Epithelial cell of prostate (primary cell): ENCODE measurements at regions not wholly inside any gene's neighbourhood (a gene's known extent, or its start where the extent isn't known, plus 50 kb on each side); places are given as distances from the start of the nearest gene placed in this dataset.

ENCODE experiments used
- DNase-seq: peaks from one replicate; pipeline ENCODE4 v3.0.0-alpha.2; 2011; ENCODE audit warnings: low read depth, low spot score
- H3K27ac ChIP-seq: fragments of 450-650 bp; 2 replicates; pipeline ENCODE4 v1.5.1; 2017; ENCODE audit warnings: mild to moderate bottlenecking

DNA sequence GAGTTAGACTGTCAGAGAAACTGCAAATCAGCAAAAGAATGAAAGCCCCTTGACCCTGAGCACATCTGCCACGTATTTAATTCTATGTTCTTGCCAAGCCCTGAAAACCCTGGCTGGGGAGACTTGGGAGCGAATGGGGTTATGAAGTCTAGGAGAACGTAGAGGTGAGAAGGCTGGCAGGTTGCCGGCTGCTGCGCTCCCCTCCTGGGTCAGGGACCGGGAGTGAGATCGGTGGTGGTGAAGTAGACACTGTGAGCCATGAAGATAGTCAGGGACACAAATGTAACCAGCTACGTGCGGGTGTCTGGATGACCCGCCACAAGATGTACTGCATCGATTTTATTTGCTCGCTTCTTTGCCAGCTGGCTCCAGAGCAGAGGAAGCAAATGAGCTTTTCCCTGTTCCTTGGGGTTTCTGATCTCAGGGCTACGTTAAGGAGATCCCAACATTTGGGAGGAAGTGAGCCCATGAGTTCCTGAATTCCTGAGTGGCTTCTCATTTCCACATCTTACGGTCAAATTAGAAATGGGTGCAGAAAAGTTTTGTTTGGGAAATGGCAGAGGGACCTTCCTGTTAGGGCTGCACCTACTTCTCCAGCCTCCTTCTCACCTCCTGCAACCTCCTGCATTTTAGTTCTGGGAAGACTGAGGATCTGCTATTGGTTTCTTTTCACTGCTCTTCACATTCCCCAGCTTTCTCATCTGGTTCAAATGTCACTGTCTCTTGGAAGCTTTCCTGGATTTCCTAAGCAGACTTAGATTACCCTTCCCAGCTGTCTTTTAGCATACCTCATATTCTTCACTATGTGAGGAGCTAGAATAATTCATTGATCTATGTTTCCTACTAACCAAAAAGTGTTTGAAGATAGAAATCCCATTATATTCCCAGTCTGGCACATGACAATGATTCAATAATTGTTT is 360.6 kb downstream of the ZNF521 start:
- H3K27ac ChIP-seq: no peak overlapping the region
- no peak for DNase-seq

DNA sequence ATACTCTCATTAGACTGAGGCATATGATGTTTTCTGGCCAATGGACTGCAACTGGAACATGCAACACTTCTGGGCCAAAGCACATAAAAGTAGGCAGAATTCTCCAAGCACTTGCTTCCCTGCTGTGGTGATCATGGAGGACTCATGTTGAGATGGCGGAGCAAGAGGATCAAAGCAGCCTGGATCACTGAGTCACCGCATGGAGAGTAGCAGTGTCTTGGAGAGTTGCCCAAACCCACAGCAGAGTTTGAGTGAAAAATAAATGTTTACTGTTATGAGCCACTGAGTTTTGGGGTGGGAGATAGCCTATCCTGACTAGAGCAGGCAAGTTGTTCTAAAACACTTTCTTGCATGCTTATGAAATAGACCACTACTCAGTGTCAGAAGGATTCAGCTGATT is 359.5 kb downstream of the ZNF521 start:
- no peak overlapping the region for H3K27ac ChIP-seq
- DNase-seq: no peak

DNA sequence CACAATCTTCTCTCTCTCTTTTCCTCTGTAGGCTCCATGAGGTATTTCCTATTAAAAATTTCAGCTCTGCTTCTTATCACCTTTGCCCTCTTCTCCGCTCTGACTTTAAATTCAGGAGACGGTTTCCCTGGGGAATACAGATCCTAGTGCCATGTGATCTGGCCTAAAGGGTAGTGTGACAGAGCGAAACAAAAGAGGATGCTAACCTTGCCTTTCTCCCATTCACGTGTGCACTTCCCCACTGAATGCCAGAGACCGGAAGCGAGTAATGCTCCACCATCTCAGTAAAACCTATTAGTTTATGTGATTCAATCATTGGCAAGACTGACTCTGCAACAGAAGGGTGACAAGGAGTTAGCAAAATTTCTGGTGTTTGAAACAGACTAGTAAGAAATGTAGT is 358.3 kb downstream of the ZNF521 start:
- DNase-seq: no peak
- no peak overlapping the region for H3K27ac ChIP-seq

DNA sequence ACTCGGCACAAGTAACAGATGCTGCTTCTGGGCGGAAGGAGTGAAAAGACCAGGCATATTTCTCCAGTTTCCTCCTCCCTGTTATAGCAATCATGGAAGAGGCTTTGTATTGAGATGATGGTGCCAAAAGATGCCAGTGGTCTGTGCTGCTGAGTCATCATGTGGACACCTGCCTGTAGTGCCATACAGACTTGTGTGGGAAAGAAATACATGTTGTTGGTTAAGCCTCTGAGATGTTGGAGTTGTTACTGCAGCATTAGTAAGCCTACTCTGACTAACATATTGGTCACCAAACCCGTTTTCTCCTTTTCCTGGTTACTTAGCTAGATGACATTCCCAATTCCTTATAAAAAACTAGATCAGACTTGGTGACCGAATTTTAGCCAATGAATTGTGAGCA is 356.9 kb downstream of the ZNF521 start:
- H3K27ac ChIP-seq: peak overlapping the region; percentile 36
- peak; percentile 88 for DNase-seq

DNA sequence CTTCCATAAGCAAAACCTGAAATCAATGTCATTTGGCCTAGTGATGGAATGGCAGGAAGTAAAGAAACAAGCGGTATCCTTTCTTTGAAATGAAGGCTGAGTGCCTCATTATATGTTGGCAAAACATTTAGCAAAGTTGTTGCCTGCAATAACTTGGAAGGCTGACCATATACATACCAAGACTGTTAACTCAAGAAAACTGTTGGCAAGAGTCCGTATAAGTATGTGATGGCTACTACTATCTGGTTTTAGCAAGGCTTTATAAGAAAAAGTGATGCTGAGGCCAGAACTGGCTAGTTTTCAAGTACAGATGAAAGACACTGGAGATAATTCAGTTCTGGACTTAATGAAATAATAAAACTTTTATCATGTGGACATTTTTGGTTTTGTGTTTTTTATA is 356.2 kb downstream of the ZNF521 start:
- peak overlapping the region; percentile 36 for H3K27ac ChIP-seq
- no peak for DNase-seq

DNA sequence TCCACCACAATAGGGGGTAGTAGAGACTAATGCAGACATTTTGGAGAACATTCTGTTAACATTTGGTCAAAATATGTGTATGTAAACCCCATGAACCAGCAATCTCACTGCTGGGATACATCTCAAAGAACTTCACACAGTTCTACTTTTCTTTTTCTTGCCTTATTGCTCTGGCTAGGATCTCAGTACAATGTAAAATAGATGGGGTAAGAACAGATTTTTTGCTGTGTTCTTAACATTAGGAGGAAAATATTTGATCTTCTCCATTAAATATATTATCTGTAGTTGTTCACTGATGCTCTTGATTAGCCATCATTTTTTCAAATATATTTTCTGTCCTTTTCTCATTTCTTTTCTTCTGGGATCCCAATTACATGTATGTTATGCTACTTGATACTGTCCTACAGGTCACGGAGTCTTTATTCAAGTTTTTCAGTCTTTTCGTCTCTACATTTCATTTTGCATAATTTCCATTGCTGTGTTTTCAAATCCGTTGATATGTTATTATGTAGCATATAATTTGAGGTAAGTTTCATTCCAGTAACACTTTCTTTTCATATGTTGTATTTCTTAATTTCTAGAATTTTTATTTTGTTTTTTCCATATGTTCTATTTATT is 352.2 kb downstream of the ZNF521 start:
- DNase-seq: no peak

DNA sequence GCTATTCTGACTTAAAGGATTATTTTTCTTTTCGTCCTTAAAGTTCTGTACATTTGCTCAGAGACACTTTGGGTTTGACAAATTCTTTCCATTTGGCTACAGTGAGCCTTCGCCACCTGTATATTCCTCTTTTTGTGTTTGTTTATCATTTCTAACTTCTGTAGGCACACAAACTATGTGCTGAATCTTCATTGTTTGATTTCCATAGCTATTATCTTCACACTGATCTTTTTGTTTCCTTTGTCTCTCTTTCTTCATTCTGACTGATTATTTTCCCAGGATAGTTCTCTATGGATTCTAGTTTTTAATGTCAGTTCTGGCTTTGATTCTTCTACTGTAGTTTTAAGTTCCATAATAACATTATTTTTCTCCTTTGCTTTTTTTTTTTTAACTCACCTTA is 350.2 kb downstream of the ZNF521 start:
- no peak for DNase-seq
- no peak overlapping the region for H3K27ac ChIP-seq

More for the DNA sequence above, 352.2 kb downstream of the ZNF521 start:
- H3K27ac ChIP-seq: no peak overlapping the region

DNA sequence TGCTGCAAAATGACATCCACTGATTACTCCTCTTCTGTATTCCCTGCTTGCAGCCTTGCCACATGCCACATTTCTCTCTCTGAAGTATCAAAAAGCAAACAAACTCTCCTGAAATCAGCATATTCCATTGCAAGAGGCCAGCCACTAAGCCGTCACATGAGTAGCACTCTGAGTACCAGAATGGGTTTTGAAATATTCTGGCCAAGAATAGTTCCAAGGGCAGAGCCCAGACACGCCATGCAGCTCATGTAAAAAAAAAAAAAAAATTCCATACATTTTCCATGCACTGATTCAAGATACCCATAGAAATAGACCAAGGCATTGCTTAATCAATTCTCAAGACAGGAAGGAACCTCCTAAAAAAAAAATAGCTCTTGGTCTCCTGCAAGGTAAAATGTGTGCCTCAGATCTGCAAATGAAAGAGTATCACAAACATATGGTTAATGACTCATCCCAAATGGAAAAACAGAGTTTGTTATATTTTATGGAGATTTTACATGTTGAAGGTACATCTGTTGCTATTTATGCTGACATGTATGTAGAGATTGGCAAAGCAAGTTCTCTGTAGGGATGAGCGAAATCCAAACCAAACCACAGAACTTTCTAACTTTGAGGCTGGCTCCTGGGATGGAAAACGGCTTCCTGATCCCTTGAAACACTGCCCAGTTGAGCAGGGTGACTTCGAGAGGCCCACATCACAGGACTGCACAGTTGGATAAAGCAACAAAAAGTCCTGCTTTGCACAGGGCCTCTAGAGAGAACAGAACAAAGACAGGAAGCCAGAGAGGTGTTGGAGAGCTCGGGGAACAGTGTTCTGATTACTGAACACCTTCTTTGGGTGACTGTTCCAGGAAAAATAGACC is 346.2 kb downstream of the ZNF521 start:
- DNase-seq: no peak
- peak overlapping the region; percentile 24 for H3K27ac ChIP-seq

DNA sequence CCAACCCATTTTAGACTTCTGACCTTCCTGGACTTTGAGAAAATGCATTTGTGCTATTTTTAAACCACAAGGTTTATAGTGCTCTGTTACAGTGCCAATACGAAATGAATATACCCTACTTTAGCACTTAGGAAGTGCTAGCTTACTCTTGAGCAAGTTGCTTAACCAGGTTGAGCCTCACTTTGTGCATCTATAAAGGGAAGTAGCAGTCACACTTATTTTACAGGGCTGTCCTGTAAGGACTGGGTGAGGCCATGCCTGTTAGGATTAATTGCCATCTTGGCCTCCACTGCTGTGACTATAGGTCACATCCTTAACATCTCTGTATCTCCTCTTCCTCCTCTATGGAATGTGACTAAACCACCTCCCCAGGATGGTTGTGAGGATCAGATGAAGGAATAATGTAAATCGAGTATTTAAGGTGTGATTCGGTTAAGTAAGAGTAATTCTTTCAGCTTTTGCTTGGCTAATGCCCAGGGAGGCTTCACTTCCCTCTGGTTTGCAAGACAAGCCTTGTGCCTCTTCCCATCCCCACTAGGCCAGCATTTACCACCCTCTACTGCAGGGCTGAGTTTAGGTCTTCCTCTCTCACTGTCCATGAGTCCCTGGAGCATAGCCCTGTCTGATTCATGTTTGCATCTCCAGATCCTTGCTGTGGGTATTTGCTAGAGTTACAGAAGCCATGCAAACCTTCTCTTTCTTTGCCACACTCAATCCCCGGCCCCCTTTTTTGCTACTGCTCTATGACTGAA is 341.2 kb downstream of the ZNF521 start:
- DNase-seq: no peak
- H3K27ac ChIP-seq: no peak overlapping the region
